ENCODE measurements at regions not wholly inside any gene's neighbourhood (a gene's known extent, or its start where the extent isn't known, plus 50 kb on each side); places are given as distances from the start of the nearest gene placed in this dataset.

DNA sequence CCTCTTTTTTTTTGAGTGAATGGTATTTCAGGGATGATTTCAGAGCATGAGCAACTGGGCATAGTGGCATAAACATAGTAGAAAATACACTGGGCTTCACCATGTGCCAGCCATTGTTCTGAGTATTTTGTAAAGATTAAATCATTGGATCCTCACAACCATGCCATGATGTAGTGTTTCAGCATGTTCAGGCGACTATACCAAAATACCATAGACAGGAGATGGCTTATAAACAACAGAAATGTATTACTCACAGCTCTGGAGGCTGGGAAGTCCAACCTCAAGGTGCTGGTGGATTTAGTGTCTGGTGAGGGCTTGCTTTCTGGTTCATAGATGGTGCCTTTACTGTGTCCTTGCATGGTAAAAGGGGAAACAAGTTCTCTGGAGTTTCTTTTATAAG lies 101.5 kb upstream of the KL start:
- no peak for DNase-seq

DNA sequence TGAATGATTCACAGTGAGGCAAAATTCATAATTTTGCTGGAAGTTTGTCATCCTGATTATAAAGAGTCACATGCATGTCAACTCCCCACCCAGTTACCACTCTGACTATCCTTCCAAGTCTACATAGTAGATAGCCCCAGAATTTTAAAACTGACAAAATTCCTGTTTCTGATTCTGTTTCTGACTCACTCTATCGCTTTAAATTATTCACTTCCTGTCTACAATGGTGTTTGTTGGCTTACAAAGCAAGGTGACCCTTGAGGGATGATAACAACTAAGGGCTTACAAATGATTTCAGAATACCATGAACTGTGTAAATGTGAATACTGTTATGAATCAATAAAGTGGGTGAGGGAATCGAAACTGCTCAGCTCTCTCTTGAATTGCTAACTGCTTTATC lies 98.7 kb upstream of the KL start:
- no peak for DNase-seq

DNA sequence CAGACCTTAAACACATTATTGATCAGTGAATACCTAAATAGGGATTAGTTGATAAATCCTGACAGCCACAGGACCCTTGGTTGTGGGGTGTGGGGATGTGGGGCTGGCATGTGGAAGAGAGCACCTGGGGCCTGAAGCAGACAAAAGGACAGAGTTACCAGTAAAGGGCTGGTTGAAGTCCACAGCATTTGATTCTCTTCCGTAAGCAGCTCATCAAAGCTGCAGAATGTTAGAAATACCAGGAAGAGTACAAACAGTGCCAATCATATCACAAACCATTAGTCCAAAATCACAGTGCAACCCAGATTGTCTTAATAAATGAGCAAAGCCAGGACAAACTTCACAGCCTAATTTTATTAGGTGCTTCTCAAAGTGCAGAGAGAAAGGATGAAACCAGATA lies 92.5 kb upstream of the KL start:
- DNase-seq = no peak

DNA sequence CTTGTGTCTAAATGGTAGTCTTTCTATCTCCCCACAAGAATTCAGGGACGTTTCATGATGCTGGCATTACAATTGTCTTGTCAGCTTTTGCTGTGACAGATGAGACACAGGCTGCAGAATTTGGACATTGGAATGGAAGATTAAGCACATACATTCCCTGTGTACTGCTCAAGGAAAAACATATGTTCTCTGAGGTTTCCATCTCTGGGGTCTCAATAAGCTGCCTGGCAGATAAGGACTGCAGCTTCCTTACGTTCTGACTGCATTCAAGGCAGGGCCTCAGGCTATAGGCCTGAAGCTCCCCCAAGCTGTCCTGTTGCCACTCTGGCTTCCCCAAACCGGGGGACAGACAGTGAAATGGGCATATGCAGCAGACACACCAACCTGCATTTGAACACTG lies 91.3 kb upstream of the KL start:
- DNase-seq = no peak

DNA sequence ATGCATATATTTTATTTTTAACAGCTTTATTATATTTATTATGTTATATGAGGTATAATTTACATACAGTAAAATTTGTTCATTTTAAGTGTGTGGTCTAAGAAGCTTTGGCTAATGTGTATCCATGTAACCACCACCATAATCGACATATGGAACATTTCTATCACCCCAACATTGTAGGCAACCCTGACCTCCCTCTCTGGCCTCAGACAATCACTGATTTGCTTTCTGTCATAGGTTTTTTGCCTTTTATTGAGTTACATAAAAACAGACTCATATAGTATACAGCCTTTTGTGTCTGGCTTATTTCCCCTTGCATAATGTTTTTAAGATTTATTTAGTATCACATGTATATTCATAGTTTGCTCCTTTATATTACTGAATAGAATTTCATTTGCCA lies 90.7 kb upstream of the KL start:
- DNase-seq = no peak

DNA sequence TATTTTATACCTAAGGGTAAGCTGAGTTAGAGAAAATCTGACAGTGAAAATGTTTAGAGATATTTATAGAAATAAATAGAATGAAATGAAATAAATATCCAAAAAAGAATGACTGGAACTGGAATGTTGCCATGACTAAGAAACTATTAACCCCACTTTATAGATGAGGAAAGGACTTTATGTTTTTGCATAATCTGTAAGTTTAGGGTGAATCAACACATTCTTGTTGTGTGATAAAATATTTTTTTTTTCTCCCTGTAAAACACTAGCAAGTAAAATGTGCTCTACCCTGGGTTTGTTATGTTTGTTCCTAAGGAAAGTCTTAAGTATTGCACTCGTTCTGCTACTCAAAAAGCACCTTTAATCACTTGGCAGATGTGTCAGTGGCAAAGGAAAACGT lies 83.8 kb upstream of the KL start:
- no peak for DNase-seq

DNA sequence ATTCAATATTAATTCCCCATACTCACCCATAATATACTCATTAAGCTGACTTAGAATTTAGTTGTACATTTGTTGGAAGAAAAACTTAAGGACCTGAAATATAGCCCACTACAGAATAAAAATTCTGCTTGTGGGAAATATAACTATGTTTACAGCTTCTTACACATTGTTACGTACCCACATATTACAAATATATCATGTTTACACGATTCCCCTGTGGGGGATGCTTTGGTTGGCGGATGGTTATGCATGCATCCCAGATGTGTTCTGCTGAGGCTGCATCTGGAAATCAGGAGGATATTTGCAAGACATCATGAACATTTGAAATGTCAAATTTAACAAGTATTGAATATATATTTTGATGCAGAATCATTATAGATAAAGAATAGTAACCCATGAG lies 79.5 kb upstream of the KL start:
- DNase-seq = no peak

DNA sequence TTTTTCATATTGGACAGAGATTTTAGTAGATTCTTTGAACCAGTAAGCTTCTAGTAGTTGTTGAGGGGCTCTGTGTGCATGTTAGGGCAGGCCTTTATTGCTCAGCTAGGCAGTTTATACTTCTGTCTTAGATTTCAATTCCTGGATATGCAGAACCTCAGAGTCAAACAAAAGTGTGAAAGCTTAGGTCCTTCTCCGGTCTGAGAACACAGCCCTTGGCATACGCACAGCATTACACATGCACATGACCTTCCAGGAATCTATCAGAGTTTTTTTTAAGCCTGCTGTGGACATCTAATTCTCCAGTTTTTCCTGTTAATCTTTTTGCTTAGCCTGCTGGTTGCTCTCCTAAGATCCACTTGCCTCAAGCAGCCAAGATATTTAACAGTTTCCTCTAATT lies 77.9 kb upstream of the KL start:
- DNase-seq = no peak

DNA sequence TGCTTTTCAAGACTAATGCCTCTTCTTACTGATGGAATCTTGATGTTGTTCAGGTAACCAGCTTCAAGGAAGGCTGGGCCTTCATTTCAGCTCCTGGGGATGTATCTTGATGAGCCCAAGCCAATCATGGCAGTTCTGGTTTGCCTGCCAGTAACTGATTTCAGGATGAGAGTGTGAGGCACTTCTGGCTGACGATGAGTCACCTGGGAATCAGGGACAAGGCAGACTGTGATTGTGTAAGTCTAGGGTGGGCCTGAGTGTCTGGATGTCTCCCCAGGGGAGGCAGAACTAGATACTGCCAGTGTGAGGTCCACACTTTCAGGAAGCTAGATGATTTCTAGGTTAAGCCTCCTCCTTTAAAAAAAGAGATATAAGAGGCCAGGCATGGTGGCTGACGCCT lies 77.3 kb upstream of the KL start:
- DNase-seq = no peak

DNA sequence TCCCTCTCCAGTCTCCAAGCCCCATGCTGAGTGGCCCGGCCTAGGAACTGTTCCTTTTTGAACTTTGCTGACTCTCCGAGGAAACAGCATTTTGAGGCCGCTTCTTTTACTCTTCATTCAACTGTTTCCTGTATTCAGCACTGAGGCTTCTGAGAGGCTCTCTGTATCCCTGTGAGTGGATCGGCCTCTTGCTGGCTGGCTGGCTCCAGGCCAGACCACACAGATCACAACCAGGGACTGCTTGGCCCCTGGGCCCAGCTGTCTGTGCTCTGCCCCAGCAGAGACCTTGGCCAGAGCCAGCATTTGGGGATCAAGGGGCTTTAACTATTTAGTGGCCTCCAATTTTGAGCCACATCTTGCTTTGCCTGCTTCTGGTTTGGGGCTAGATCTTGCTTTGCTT lies 75.6 kb upstream of the KL start:
- DNase-seq = no peak

DNA sequence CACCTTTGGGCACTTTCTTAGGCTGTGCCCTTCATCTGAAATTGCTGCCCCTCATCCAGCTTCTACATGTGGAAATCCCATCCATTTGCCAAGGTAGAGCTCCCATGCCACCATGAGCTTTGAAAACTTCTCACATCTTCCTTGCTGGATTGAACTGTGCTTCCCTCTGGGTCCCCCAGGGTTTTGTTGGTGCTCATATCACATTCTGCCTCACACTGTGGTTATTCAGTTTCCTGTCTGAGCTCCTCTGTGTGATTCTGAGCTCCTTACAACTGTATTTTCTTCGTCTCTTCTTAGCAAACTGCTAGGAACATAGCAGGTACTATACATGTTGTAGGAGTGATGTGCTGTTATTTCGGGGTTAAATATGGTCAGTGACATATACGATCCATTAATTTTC lies 74.9 kb upstream of the KL start:
- no peak for DNase-seq

DNA sequence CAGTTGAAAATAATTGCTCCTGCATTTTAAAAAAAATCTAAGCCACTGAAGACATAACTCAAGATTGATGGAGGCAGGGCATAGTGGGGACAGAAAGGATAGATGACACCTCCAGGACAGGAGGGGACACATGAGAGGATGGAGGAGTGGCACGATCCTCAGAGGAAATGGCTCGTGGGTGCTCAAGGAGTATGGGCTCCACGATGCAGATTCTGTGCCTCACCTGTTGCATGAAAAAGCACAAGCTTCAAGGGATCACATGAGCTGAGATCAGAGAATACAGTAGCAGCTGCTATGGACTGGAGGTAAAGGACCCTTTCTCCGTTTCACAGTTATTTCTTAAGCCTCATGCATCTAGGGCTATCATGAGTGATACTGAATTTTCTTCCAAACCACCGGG lies 69.7 kb upstream of the KL start:
- DNase-seq = no peak

DNA sequence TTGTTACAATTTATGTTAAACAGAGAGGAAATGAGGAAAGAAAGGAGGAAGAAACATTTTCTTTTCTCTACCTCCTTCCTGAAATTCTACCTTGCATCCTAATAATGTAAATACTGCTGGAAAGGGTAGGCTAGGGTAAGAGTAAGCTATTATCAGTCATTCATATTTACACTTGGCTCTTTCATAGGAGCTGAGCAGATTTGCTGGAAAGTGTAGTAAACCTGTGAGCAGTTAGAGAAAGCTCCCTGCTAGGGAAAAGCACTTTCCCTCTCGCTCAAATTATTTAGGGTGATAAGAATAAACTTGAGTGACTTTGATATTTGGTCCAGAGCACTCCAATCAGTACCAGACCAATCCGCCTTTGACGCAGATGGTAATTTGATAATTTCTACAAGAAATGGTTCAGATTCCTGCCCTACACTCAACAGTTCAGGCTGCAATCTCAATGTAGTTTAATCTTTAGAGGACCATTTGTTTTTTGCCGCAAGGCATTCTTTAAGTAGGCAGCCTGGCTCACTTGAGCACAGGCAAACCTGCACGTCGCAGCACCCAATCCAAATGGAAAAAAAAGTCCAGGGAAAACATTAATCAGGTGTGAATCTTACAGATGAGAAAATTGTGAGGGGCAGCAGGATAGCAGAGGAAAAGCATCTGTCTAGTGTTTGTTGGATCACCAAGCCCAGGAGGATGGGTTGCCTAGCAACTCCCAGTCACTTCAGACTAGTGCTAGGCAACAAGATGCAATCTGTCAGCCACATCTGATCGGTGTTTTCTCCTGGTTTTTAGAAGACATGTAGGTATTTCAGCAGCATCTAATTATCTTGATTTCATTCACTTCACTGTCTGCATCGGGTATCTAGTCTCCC lies 68.6 kb upstream of the KL start:
- no peak for DNase-seq

DNA sequence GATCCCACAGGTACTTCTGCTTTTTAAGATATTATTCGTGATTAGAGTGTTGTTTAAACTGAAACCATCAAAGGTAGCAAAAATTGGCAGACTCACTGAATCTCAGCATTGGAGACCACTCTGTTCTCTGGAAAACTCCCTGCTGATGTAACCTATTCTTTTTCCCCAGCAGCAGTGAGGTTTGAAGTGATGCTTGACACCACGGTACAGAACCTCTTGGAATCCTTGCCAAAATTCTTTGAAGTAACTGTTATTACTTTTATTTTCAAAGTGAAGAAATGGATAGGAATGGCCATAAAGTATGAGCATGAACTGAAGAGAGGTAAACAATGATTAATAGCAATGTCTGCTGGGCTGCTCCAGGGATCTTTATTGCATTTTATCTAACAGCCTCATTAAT lies 66.4 kb upstream of the KL start:
- no peak for DNase-seq

DNA sequence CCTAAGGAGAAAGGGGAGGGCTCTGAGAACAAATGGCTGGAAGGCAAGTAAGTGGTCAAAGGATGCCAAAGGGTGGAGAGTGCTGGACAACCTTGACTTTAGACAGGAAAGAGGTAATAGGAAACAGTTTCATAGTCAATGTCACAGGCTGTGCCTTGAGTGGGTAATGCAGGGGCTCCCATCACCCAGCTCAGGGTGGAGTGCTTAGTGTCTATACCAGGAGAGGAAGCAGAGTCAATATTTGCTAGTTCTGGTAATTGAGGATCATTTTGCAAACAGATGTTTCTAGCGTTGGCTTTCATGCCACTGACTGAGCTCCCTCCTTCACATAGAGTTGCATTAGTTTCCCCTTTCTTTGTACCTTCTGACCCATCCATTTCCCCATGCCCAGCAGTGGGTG lies 64.6 kb upstream of the KL start:
- no peak for DNase-seq

DNA sequence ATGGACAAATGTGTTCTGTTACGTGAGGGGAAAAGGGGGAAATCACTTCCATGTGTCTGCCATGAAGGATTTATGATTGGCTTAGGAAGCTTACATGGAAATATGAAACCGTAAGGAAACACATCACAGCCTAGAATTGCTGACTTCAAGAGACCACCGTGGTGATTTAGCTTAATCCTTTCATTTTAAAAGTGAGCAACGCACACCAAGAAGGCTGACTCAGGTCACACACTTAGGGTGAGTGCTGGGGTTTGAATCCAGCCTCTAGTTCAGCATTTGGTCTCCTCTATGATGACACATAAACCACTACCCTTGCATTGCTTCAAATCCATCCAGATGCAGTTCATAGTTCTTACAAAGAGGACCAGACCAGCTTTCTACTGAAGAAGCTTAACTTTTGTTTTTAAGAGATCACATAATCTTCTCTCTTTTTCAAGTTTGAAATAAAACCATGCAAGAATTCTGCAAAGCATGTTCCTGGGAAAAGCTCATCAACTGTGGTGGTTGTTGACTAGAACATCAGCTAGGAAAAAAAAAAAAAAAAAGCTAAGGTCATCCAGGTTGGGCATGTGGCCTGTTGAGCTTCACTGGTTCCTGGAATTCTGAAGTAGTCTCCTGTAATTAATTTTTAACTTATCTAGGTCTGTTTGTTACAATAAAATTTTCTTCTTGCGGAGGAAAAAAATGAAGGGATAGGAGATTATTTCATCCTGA lies 60.2 kb upstream of the KL start:
- DNase-seq = no peak

DNA sequence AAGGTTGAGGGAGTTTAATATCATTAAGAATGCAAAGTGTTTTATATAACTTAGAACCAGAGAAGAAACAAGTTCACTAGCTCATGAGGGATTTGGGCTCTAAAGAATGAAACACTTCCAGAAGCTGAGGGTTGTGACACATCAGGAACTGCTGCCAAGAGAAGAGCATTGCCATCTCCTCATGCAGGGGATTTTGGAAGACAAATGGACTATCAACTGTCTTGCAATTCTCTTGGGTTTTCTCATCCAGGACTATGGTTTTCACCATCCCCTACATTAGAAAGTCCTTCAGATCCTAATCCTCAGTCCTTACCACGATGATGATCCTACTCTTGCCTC lies 59.7 kb upstream of the KL start:
- DNase-seq = no peak

DNA sequence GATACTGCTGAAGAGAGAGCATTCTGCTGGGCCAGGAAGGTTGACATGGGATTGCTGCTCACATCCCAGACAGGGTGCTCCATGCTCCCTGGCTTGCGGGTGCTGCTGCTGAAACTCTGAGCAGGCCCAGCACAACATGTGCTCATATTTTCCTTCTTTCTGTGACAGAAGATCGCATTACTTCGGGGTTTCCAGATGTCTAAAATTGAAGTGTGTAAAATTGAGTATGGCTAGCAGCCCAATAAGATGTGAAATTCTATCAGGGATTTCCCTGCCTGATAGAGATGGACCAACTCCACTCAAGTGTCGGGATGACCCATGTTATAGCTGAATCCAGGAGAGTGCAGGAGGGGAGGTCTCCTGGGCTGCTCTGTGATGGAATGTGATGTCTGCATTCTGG lies 55.6 kb upstream of the KL start:
- no peak for DNase-seq

DNA sequence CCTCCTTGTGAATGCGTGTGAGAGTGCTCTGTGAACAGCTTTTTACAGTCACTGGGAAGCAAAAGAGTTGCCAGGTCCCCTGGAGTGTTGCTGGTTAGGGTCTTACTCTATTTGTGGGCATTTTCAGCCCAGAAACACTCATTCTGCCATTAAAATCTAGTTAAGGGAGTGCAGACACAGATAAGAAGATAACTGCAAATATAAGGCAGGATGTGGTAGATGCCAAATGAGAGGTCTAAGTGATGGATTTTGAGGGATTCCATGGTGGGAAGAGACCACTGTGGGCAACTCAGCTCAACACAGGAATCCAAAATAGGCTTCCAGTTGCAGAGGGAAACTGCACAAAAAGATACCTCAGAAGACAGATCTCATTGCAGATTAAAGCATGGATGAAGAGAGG lies 54.5 kb upstream of the KL start:
- no peak for DNase-seq

DNA sequence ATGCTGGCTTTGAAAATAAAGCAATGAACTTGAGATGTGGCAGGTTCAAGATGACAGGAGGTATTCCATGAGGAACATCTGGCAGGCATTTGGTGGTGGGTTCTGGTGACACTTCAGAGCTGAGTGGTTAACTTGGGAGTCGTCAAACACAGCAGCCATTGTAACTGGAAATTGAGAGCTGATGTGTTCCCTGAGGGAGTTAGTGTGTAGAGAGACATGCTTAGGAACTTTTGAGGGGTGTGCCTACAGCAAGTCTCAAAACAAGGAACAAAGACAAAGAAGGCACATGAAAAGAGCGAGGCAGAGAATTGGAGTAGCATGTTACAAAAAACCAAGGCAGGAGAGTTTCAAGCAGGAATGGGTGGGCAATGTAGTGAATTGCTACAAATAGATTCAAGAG lies 53.9 kb upstream of the KL start:
- DNase-seq = no peak

DNA sequence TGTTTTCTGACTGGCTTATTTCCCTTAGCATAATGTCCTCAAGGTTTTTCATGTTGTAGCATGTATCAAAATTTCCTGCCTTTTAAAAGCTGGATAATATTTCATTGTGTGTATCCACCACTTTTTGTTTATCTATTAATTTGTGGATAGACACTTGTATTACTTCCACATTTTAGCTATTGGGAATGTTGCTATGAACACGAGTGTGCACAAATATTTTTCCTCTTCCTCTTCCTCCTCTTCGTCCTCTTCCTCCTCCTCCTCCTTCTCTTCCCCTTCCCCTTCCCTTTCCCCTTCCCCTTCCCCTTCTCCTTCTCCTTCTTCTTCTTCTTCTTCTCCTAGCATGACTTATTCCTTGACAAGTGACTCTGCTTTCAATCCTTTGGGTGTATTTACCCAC lies 51.2 kb upstream of the KL start:
- DNase-seq = no peak

Data from NCI-H1436 treated with DMSO at 0.1 percent for 48 hours (cell line).